ENCODE measurements at regions not wholly inside any gene's neighbourhood (a gene's known extent, or its start where the extent isn't known, plus 50 kb on each side); places are given as distances from the start of the nearest gene placed in this dataset.

GRCh38 chr3:15884132-15884531 lies 86.4 kb upstream of the ANKRD28 start:
- Histone ChIP-seq H3K4me3 (no peak overlapping the region), H3K9me2 (ENCODE audit: insufficient read depth) (peaks cover 6% of the 10 kb centered on the region; the same call in 1 of the 2 replicates), H3K27me3 (ENCODE audit: insufficient read depth) (no peaks in the 10 kb centered on the region), H3K36me3 (ENCODE audit: insufficient read depth) (no peaks in the 10 kb centered on the region), H3K4me1 (ENCODE audit: insufficient read depth) (no peaks in the 10 kb centered on the region), H3K27ac (ENCODE audit: low read depth) (no peak overlapping the region), H3K4me2 (no peak overlapping the region), H3F3A (replicated peaks; ENCODE audit: low read depth) (peaks cover 4% of the 10 kb centered on the region; the same call in 1 of the 2 replicates), H4K20me1 (replicated peaks; ENCODE audit: insufficient read depth) (no peaks in the 10 kb centered on the region; the same call in 1 of the 2 replicates), H3K79me2 (replicated peaks; ENCODE audit: insufficient read depth) (no peaks in the 10 kb centered on the region), H2AFZ (no peak overlapping the region)
- peaks cover 5% of the 10 kb centered on the region; the same call in 2 of the 3 replicates for H3K4me1 Mint-ChIP-seq
- no peak for DNase-seq (ENCODE audit: low spot score)
- no peaks in the 10 kb centered on the region for H3K27me3 Mint-ChIP-seq (ENCODE audit: insufficient read depth, low read depth, poor library complexity)
- H3K27ac Mint-ChIP-seq = no peak overlapping the region
- H3K4me3 Mint-ChIP-seq = no peak overlapping the region
- ATAC-seq = no peak
- TF ChIP-seq REST (IDR thresholded peaks at IDR 0.05; ENCODE audit: unreplicated experiment) = no peak
- TF ChIP-seq ZNF331 (CRISPR knock-in tag; IDR thresholded peaks at IDR 0.05; ENCODE audit: low read depth) = no peak
- peaks cover 5% of the 10 kb centered on the region for H3K36me3 Mint-ChIP-seq (ENCODE audit: low read depth)
- peaks cover 5% of the 10 kb centered on the region; the same call in 1 of the 3 replicates for H3K9me3 Mint-ChIP-seq

GRCh38 chr3:15886521-15886920 lies 88.7 kb upstream of the ANKRD28 start:
- Mint-ChIP-seq H3K36me3 (ENCODE audit: low read depth) (no peaks in the 10 kb centered on the region), H3K4me3 (no peak overlapping the region)
- no peak overlapping the region for H3K4me2 ChIP-seq

GRCh38 chr3:15887261-15887660 lies 89.5 kb upstream of the ANKRD28 start:
- Histone ChIP-seq H3F3A (replicated peaks; ENCODE audit: low read depth) (no peaks in the 10 kb centered on the region), H3K4me3 (no peak overlapping the region), H2AFZ (no peak overlapping the region), H3K4me2 (no peak overlapping the region), H3K9me2 (ENCODE audit: insufficient read depth) (peaks cover 6% of the 10 kb centered on the region; the same call in 1 of the 2 replicates), H3K79me2 (replicated peaks; ENCODE audit: insufficient read depth) (no peaks in the 10 kb centered on the region), H3K36me3 (ENCODE audit: insufficient read depth) (no peaks in the 10 kb centered on the region), H3K4me1 (ENCODE audit: insufficient read depth) (no peaks in the 10 kb centered on the region), H3K27ac (ENCODE audit: low read depth) (no peak overlapping the region), H4K20me1 (replicated peaks; ENCODE audit: insufficient read depth) (no peaks in the 10 kb centered on the region), H3K27me3 (ENCODE audit: insufficient read depth) (no peaks in the 10 kb centered on the region)
- no peak overlapping the region for H3K4me3 Mint-ChIP-seq
- H3K27me3 Mint-ChIP-seq (ENCODE audit: insufficient read depth, low read depth, poor library complexity) = peaks cover 2% of the 10 kb centered on the region
- ATAC-seq (no peak), DNase-seq (ENCODE audit: low spot score) (no peak)
- H3K9me3 Mint-ChIP-seq = peaks cover 5% of the 10 kb centered on the region; the same call in 1 of the 3 replicates
- H3K4me1 Mint-ChIP-seq = peaks cover 5% of the 10 kb centered on the region; the same call in 1 of the 3 replicates
- no peak overlapping the region for H3K27ac Mint-ChIP-seq
- no peaks in the 10 kb centered on the region for H3K36me3 Mint-ChIP-seq (ENCODE audit: low read depth)
- no peak for TF ChIP-seq CTCF (conservative IDR thresholded peaks at IDR 0.05; ENCODE audit: low read depth in 2 of 2)
- TF ChIP-seq POLR2AphosphoS5 (IDR thresholded peaks at IDR 0.05; ENCODE audit: low read depth) = no peak
- TF ChIP-seq ZNF114 (CRISPR knock-in tag; IDR thresholded peaks at IDR 0.05) = no peak
- no peak for TF ChIP-seq ETS1 (IDR thresholded peaks at IDR 0.05)

More at GRCh38 chr3:15886521-15886920, 88.7 kb upstream of the ANKRD28 start:
- Mint-ChIP-seq H3K27me3 (ENCODE audit: insufficient read depth, low read depth, poor library complexity) (no peaks in the 10 kb centered on the region), H3K27ac (no peak overlapping the region), H3K4me1 (peaks cover 5% of the 10 kb centered on the region; the same call in 2 of the 3 replicates), H3K9me3 (peaks cover 5% of the 10 kb centered on the region; the same call in 1 of the 3 replicates)
- DNase-seq (ENCODE audit: low spot score) (no peak), ATAC-seq (no peak)
- H3K27me3 ChIP-seq (ENCODE audit: insufficient read depth) = no peaks in the 10 kb centered on the region
- H3F3A ChIP-seq (replicated peaks; ENCODE audit: low read depth) = peaks cover 4% of the 10 kb centered on the region; the same call in 1 of the 2 replicates
- no peaks in the 10 kb centered on the region for H3K36me3 ChIP-seq (ENCODE audit: insufficient read depth)
- H2AFZ ChIP-seq = no peak overlapping the region
- no peaks in the 10 kb centered on the region for H3K4me1 ChIP-seq (ENCODE audit: insufficient read depth)
- peaks cover 6% of the 10 kb centered on the region; the same call in 1 of the 2 replicates for H3K9me2 ChIP-seq (ENCODE audit: insufficient read depth)
- no peak for TF ChIP-seq CREB1 (CRISPR knock-in tag; IDR thresholded peaks at IDR 0.05; ENCODE audit: low read depth)
- no peaks in the 10 kb centered on the region; the same call in 1 of the 2 replicates for H4K20me1 ChIP-seq (replicated peaks; ENCODE audit: insufficient read depth)
- no peaks in the 10 kb centered on the region for H3K79me2 ChIP-seq (replicated peaks; ENCODE audit: insufficient read depth)
- H3K27ac ChIP-seq (ENCODE audit: low read depth) = no peak overlapping the region
- no peak overlapping the region for H3K4me3 ChIP-seq
